Memory B cell (primary cell): ENCODE measurements at regions not wholly inside any gene's neighbourhood (a gene's known extent, or its start where the extent isn't known, plus 50 kb on each side); places are given as distances from the start of the nearest gene placed in this dataset.

ENCODE experiments used
- ATAC-seq: fragments of 150-1000 bp; cut with Tn5 transposase; 2 replicates; pipeline ENCODE4 v1.10.0; 2021; ENCODE audit warnings: low read depth, mild to moderate bottlenecking, moderate library complexity
- DNase-seq, 2 donors: peaks; one replicate each; pipeline ENCODE4 v3.0.0; 2022; ENCODE audit warnings: low spot score in 2 of 2
- H3K27ac Mint-ChIP-seq: one replicate; pipeline ENCODE4 v1.8.0; 2022; ENCODE audit warnings: mild to moderate bottlenecking, moderate library complexity, mixed read lengths
- H3K27me3 Mint-ChIP-seq: one replicate; pipeline ENCODE4 v1.8.0; 2022; ENCODE audit warnings: mixed read lengths
- H3K36me3 Mint-ChIP-seq: one replicate; pipeline ENCODE4 v1.8.0; 2022; ENCODE audit warnings: mild to moderate bottlenecking, mixed read lengths
- H3K4me1 Mint-ChIP-seq: one replicate; pipeline ENCODE4 v1.8.0; 2022; ENCODE audit warnings: mixed read lengths
- H3K4me3 Mint-ChIP-seq: one replicate; pipeline ENCODE4 v1.8.0; 2022; ENCODE audit warnings: mild to moderate bottlenecking, moderate library complexity, mixed read lengths
- H3K9me3 Mint-ChIP-seq: one replicate; pipeline ENCODE4 v1.8.0; 2022; ENCODE audit warnings: mixed read lengths

DNA sequence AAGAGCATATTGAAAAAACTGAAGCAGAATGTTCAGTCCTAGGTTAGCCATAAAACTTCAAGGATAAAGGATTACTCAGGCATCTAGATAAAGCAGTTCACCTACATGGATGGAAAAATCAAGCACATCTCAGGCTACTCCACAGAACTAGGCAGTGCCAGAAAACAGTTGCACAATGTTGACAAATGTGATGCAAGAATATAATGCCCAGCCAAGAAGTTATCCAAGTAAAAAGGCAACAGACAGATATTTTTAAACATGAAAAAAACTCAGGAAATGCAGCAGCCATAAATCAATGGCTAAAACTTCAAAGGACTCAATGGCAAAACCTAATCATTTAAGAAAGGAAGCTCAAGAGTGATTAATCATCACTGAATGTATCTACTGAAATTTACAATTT is 456.0 kb upstream of the FAM241A start:
- Mint-ChIP-seq H3K4me1 (no peaks in the 10 kb centered on the region), H3K36me3 (no peaks in the 10 kb centered on the region), H3K27ac (no peak overlapping the region), H3K9me3 (peaks cover 4% of the 10 kb centered on the region), H3K27me3 (peaks cover 4% of the 10 kb centered on the region), H3K4me3 (no peak overlapping the region)
- DNase-seq (no peak), ATAC-seq (no peak)

DNA sequence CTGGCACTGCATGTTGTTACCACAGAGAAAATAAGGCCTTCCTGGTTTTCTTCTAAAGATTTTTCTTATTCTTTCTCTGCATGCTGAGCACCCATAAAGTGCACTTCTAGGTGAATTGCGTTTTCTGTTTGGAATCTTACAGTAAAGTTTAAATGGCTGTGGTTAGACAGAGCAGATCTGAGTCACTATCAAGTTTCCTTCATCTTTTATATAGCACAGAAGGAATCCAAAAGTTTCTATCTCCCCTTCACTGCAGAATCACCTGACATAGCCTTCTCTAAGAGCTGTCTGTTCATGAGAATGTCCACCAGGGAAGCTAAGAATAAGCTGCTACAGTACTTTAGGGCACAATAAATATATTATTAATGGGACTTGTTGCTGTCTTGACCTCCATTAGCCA is 455.5 kb upstream of the FAM241A start:
- Mint-ChIP-seq H3K4me1 (no peaks in the 10 kb centered on the region), H3K27ac (no peak overlapping the region), H3K9me3 (peaks cover 4% of the 10 kb centered on the region), H3K36me3 (no peaks in the 10 kb centered on the region), H3K4me3 (no peak overlapping the region), H3K27me3 (peaks cover 4% of the 10 kb centered on the region)
- no peak for ATAC-seq
- DNase-seq: no peak

DNA sequence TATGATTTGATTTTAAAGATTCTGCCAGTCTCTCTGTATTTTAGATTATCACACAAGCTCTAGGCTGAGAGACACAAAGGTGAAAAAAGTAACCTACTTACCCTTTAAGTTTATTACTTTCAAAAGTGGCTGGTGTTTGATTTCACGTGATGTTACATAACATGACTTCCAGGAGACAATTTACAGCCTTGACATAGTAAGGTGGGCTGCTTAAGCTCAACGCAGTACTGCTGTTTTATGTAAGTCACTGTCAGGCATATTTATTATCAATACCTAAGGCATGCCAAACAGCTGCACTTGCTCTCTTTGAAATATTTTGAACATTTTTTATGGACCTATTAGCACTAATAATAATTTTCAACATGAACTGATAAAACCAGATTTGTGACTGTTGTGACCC is 451.5 kb upstream of the FAM241A start:
- DNase-seq (no peak), ATAC-seq (no peak)
- no peak overlapping the region for H3K27ac Mint-ChIP-seq
- H3K9me3 Mint-ChIP-seq: peaks cover 4% of the 10 kb centered on the region
- H3K36me3 Mint-ChIP-seq: no peaks in the 10 kb centered on the region
- peaks cover 6% of the 10 kb centered on the region for H3K27me3 Mint-ChIP-seq
- no peak overlapping the region for H3K4me3 Mint-ChIP-seq
- H3K4me1 Mint-ChIP-seq: no peaks in the 10 kb centered on the region

- H3K4me3 Mint-ChIP-seq: no peak overlapping the region
- ATAC-seq: no peak
- peaks cover 4% of the 10 kb centered on the region for H3K9me3 Mint-ChIP-seq
- no peaks in the 10 kb centered on the region for H3K4me1 Mint-ChIP-seq
- H3K36me3 Mint-ChIP-seq: no peaks in the 10 kb centered on the region
- H3K27ac Mint-ChIP-seq: no peak overlapping the region
- DNase-seq: no peak
- peaks cover 6% of the 10 kb centered on the region for H3K27me3 Mint-ChIP-seq
Measured at GRCh38 chr4:111695677-111696076, 449.6 kb upstream of the FAM241A start.

GRCh38 chr4:111696505-111696904 is 448.7 kb upstream of the FAM241A start:
- Mint-ChIP-seq H3K36me3 (no peaks in the 10 kb centered on the region), H3K9me3 (peaks cover 2% of the 10 kb centered on the region), H3K4me1 (no peaks in the 10 kb centered on the region), H3K27me3 (peaks cover 4% of the 10 kb centered on the region), H3K27ac (no peak overlapping the region), H3K4me3 (no peak overlapping the region)
- no peak for ATAC-seq
- DNase-seq: no peak

GRCh38 chr4:111697176-111697942 is 447.9 kb upstream of the FAM241A start:
- no peak for DNase-seq
- Mint-ChIP-seq H3K27me3 (peaks cover 2% of the 10 kb centered on the region), H3K4me1 (no peaks in the 10 kb centered on the region), H3K9me3 (no peaks in the 10 kb centered on the region), H3K4me3 (no peak overlapping the region), H3K36me3 (no peaks in the 10 kb centered on the region), H3K27ac (no peak overlapping the region)
- no peak for ATAC-seq

- no peak overlapping the region for H3K4me3 Mint-ChIP-seq
- DNase-seq (no peak), ATAC-seq (no peak)
- H3K9me3 Mint-ChIP-seq: no peaks in the 10 kb centered on the region
- H3K36me3 Mint-ChIP-seq: no peaks in the 10 kb centered on the region
- H3K4me1 Mint-ChIP-seq: no peaks in the 10 kb centered on the region
- no peak overlapping the region for H3K27ac Mint-ChIP-seq
- H3K27me3 Mint-ChIP-seq: peaks cover 2% of the 10 kb centered on the region
Measured at GRCh38 chr4:111698361-111698760, 446.9 kb upstream of the FAM241A start.

DNA sequence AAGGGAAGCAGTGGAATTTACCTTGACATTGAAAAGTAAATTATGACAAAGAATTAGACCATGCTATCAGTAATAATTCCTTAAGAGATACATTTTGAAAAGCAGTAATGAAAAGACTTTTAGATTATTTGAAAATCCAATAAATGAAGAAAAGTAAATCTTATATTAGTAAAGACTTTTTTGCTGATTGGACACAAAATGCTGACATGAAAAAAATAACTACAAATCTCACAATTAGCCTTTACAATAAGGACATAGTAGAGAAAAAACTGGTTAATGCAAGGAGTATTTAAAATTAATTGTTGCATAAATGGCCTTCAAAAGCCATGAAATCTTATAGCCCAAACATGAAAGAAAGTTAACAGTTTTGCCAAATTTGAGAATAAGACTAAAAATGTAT is 446.1 kb upstream of the FAM241A start:
- no peaks in the 10 kb centered on the region for H3K4me1 Mint-ChIP-seq
- no peaks in the 10 kb centered on the region for H3K36me3 Mint-ChIP-seq
- no peak for ATAC-seq
- H3K27me3 Mint-ChIP-seq: peaks cover 4% of the 10 kb centered on the region
- H3K4me3 Mint-ChIP-seq: no peak overlapping the region
- no peak for DNase-seq
- H3K9me3 Mint-ChIP-seq: no peaks in the 10 kb centered on the region
- no peak overlapping the region for H3K27ac Mint-ChIP-seq

- no peak for DNase-seq
- Mint-ChIP-seq H3K4me3 (no peak overlapping the region), H3K36me3 (no peaks in the 10 kb centered on the region), H3K4me1 (no peaks in the 10 kb centered on the region), H3K27me3 (peaks cover 4% of the 10 kb centered on the region), H3K9me3 (no peaks in the 10 kb centered on the region), H3K27ac (no peak overlapping the region)
- no peak for ATAC-seq
Measured at GRCh38 chr4:111701102-111701501, 444.2 kb upstream of the FAM241A start.

DNA sequence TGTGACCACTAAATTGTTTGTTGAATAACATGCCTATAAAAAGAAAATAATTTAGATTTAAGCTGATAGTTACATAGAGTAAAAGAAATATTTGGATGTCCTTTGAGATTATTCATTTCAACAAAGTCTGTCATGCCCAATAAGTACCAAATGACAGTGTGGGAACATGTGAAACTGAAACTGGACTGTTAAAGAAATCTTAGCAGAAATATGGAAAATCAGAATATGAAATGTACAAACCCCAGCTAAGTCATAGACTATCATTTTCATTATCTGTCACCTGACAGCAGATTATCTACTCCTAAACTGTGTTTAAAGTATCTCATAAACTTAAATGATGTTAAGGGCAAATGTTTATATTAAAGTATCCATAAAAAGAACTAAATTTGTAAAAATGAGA is 437.8 kb upstream of the FAM241A start:
- Mint-ChIP-seq H3K4me1 (no peaks in the 10 kb centered on the region), H3K36me3 (no peaks in the 10 kb centered on the region), H3K9me3 (no peaks in the 10 kb centered on the region), H3K4me3 (no peak overlapping the region), H3K27me3 (peaks cover 2% of the 10 kb centered on the region), H3K27ac (no peak overlapping the region)
- DNase-seq (no peak), ATAC-seq (no peak)

DNA sequence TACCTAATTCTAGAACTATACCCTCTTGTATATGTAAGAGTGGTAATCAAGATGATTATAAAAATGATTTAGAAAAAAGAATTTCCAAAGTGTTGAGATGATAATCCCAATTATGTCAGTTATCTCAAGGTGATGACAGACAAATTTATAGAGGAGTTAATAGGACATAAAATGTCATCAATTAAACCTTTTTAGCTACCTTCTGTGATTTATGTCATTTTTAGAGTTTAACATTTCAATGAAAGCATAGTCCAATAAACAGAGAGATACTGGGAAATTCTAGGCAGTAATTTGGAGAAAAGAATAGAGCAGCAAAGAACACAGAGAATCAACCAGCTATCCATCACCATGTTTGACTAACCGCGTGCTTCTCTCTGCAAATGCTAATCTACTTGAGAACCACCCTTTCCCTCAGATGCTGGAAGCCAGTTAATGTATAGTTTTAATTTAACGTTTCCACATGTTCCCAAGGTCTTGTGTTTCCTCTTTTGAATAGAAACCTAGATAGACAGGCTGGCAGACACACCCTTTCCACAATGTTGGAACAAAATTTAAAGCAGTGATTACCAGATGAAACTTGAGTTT is 433.1 kb upstream of the FAM241A start:
- Mint-ChIP-seq H3K27ac (no peak overlapping the region), H3K4me3 (no peak overlapping the region), H3K4me1 (no peaks in the 10 kb centered on the region), H3K27me3 (no peaks in the 10 kb centered on the region), H3K36me3 (no peaks in the 10 kb centered on the region), H3K9me3 (no peaks in the 10 kb centered on the region)
- ATAC-seq (no peak), DNase-seq (no peak)

- Mint-ChIP-seq H3K9me3 (no peaks in the 10 kb centered on the region), H3K27me3 (no peaks in the 10 kb centered on the region), H3K27ac (no peak overlapping the region), H3K36me3 (no peaks in the 10 kb centered on the region), H3K4me1 (no peaks in the 10 kb centered on the region), H3K4me3 (no peak overlapping the region)
- DNase-seq: no peak
- ATAC-seq: no peak
Measured at GRCh38 chr4:111713276-111713675, 432.0 kb upstream of the FAM241A start.

- DNase-seq (no peak), ATAC-seq (no peak)
- Mint-ChIP-seq H3K4me1 (no peaks in the 10 kb centered on the region), H3K27ac (no peak overlapping the region), H3K36me3 (no peaks in the 10 kb centered on the region), H3K9me3 (no peaks in the 10 kb centered on the region), H3K4me3 (no peak overlapping the region), H3K27me3 (no peaks in the 10 kb centered on the region)
Measured at GRCh38 chr4:111717921-111718320, 427.3 kb upstream of the FAM241A start.

GRCh38 chr4:111718763-111719559 is 426.3 kb upstream of the FAM241A start:
- DNase-seq (no peak), ATAC-seq (no peak)
- Mint-ChIP-seq H3K4me1 (no peaks in the 10 kb centered on the region), H3K4me3 (no peak overlapping the region), H3K9me3 (no peaks in the 10 kb centered on the region), H3K27ac (no peak overlapping the region), H3K27me3 (no peaks in the 10 kb centered on the region), H3K36me3 (no peaks in the 10 kb centered on the region)
